NCI-H2107 (cell line): ENCODE measurements at regions not wholly inside any gene's neighbourhood (a gene's known extent, or its start where the extent isn't known, plus 50 kb on each side); places are given as distances from the start of the nearest gene placed in this dataset.
A peak's percentile ranks its signal among the peaks of the same experiment; 100 is the strongest.
"Not testable (repeated sequence)": the region's sequence is repeated elsewhere in the genome, so short reads cannot be mapped to it uniquely, and the experiment has no call there.

Source experiments
- DNase-seq: peaks from one replicate; lab custom pipeline; 2025; lab: John Stamatoyannopoulos, UW

GRCh38 chr22:22056809-22057594 is 74.4 kb upstream of the TOP3B start:
- DNase-seq: not testable (repeated sequence)

GRCh38 chr22:22052548-22053139 is 70.1 kb upstream of the TOP3B start:
- not testable (repeated sequence) for DNase-seq

- not testable (repeated sequence) for DNase-seq
Observed at GRCh38 chr22:22051032-22051431, 68.4 kb upstream of the TOP3B start.

GRCh38 chr22:22050141-22050775 is 67.7 kb upstream of the TOP3B start:
- no peak for DNase-seq

GRCh38 chr22:22049684-22050083 is 67.1 kb upstream of the TOP3B start:
- no peak for DNase-seq

- no peak for DNase-seq
Observed at GRCh38 chr22:22048981-22049531, 66.5 kb upstream of the TOP3B start.

- DNase-seq: no peak
Observed at GRCh38 chr22:22048318-22048942, 65.8 kb upstream of the TOP3B start.

GRCh38 chr22:22047776-22048175 is 65.2 kb upstream of the TOP3B start:
- DNase-seq: no peak

GRCh38 chr22:22047266-22047665 is 64.7 kb upstream of the TOP3B start:
- no peak for DNase-seq

GRCh38 chr22:22046370-22046769 is 63.8 kb upstream of the TOP3B start:
- no peak for DNase-seq

GRCh38 chr22:22045571-22046335 is 63.2 kb upstream of the TOP3B start:
- DNase-seq: peak; percentile 58

- DNase-seq: no peak
Observed at GRCh38 chr22:22044153-22044552, 61.6 kb upstream of the TOP3B start.

GRCh38 chr22:22043296-22044078 is 60.9 kb upstream of the TOP3B start:
- DNase-seq: no peak

GRCh38 chr22:22042599-22043295 is 60.2 kb upstream of the TOP3B start:
- DNase-seq: no peak

GRCh38 chr22:22042009-22042408 is 59.4 kb upstream of the TOP3B start:
- DNase-seq: no peak

- no peak for DNase-seq
Observed at GRCh38 chr22:22040908-22041307, 58.3 kb upstream of the TOP3B start.

- DNase-seq: no peak
Observed at GRCh38 chr22:22040472-22040871, 57.9 kb upstream of the TOP3B start.

- no peak for DNase-seq
Observed at GRCh38 chr22:22039286-22040074, 56.9 kb upstream of the TOP3B start.

GRCh38 chr22:22038178-22038880 is 55.7 kb upstream of the TOP3B start:
- no peak for DNase-seq
